ENCODE measurements at regions not wholly inside any gene's neighbourhood (a gene's known extent, or its start where the extent isn't known, plus 50 kb on each side); places are given as distances from the start of the nearest gene placed in this dataset.
A peak's percentile ranks its signal among the peaks of the same experiment; 100 is the strongest.

- Histone ChIP-seq H3K4me3 (no peak overlapping the region), H3K4me1 (no peaks in the 10 kb centered on the region), H3K36me3 (no peaks in the 10 kb centered on the region), H3K9me3 (no peaks in the 10 kb centered on the region), H3K27ac (peak overlapping the region in 3 of 5 donors; percentile 20 to 65 (median 39)), H3K27me3 (peaks cover 0 to 4% (median 0%) of the 10 kb centered on the region in 3 donors)
- intact Hi-C loops (cut with DNase I; ENCODE audit: low total_unique reads): no loop called here
- TF ChIP-seq POLR2A (IDR thresholded peaks at IDR 0.05): no peak
- TF ChIP-seq EP300 (IDR thresholded peaks at IDR 0.05): no peak
- TF ChIP-seq POLR2AphosphoS5 (IDR thresholded peaks at IDR 0.05): no peak
- TF ChIP-seq, protein P1, sequence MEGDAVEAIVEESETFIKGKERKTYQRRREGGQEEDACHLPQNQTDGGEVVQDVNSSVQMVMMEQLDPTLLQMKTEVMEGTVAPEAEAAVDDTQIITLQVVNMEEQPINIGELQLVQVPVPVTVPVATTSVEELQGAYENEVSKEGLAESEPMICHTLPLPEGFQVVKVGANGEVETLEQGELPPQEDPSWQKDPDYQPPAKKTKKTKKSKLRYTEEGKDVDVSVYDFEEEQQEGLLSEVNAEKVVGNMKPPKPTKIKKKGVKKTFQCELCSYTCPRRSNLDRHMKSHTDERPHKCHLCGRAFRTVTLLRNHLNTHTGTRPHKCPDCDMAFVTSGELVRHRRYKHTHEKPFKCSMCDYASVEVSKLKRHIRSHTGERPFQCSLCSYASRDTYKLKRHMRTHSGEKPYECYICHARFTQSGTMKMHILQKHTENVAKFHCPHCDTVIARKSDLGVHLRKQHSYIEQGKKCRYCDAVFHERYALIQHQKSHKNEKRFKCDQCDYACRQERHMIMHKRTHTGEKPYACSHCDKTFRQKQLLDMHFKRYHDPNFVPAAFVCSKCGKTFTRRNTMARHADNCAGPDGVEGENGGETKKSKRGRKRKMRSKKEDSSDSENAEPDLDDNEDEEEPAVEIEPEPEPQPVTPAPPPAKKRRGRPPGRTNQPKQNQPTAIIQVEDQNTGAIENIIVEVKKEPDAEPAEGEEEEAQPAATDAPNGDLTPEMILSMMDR (IDR thresholded peaks at IDR 0.05): no peak
- DNase-seq: peak in 1 of 2 donors; percentile 58
Observed at GRCh38 chrX:30951003-30951402, 61.9 kb upstream of the TAB3 start.

DNA sequence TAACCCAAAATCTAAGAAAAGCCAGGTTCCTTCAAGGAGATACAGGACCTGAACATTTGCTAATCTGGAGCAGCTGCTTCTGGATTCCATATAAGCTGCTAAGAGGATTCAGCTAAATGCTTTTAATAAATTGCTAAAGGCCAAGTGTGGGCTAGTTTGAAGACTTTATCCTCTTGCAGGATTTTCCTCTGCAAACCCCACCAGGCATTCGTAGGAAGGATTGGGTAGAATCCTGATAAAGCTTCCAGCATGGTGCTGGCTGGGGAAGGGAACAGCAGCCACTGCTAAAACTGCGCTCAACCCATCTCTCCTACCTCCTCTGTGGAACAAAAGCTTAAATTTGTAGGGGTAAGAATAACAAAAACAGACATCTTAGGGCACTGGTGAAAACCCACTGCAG is 61.3 kb upstream of the TAB3 start:
- no peak overlapping the region for H3K4me3 ChIP-seq
- intact Hi-C loops (cut with DNase I; ENCODE audit: low total_unique reads): no loop called here
- no peak for TF ChIP-seq POLR2AphosphoS5 (IDR thresholded peaks at IDR 0.05)
- no peak for TF ChIP-seq POLR2A (IDR thresholded peaks at IDR 0.05)
- no peaks in the 10 kb centered on the region for H3K36me3 ChIP-seq
- H3K27me3 ChIP-seq: peaks cover 0 to 4% (median 0%) of the 10 kb centered on the region in 3 donors
- 48 to 73% (median 63%) methylated on average over 2 of the region's 2 CpGs for WGBS, 5 donors
- no peaks in the 10 kb centered on the region for H3K4me1 ChIP-seq
- peak overlapping the region in 2 of 5 donors; percentile 20 to 39 for H3K27ac ChIP-seq
- DNase-seq: no peak
- no peaks in the 10 kb centered on the region for H3K9me3 ChIP-seq

DNA sequence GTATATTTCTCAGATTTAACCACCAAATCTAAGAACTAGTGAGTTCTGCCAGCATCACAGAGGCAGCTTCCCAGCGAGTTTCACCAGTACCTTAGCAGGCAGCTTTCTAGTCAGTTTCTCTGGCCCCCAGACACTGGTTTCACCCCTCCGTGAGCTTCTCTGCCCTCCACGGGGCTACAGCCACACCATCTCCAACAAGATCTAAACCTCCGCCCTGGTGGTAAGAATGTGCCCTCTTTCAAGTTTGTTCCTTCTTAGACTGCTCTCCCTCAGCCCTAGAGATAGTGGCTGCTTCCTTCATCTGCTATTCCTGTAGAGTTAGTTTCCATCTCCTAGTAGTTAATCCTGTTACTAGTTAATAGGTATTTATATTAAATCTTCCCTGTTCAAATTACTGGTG is 60.5 kb upstream of the TAB3 start:
- 44 to 69% (median 55%) methylated on average over 4 of the region's 4 CpGs for WGBS, 5 donors
- TF ChIP-seq EP300 (IDR thresholded peaks at IDR 0.05) (no peak), POLR2A (IDR thresholded peaks at IDR 0.05) (no peak), POLR2AphosphoS5 (IDR thresholded peaks at IDR 0.05) (no peak)
- TF ChIP-seq, protein P1 (IDR thresholded peaks at IDR 0.05): no peak

DNA sequence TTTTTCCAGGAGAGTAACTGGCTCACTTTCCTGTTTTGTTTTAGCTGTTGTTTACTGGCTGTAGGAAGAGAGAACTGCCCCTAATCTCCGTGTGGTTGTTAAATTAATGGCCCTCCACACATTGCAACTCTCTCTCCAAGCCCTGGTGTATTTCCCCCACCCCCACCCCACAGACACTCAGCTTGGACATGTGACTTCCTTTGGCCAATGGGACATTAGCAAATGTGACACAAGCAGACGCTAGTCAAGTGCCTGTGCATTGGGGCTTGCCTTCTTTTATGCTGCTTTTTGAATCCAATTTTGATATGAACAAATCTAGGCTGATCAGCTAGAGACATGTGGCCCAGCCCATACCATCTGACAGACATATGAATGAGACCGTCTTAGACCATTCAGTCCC is 59.6 kb upstream of the TAB3 start:
- no peak for TF ChIP-seq POLR2A (IDR thresholded peaks at IDR 0.05)
- no peak for TF ChIP-seq EP300 (IDR thresholded peaks at IDR 0.05)
- TF ChIP-seq, protein P1 (IDR thresholded peaks at IDR 0.05): no peak
- no peak for TF ChIP-seq POLR2AphosphoS5 (IDR thresholded peaks at IDR 0.05)
- intact Hi-C loops (cut with DNase I; ENCODE audit: low total_unique reads): no loop called here
- no peaks in the 10 kb centered on the region for H3K36me3 ChIP-seq

More for the DNA sequence above, 60.5 kb upstream of the TAB3 start:
- peaks cover 0 to 4% (median 0%) of the 10 kb centered on the region in 3 donors for H3K27me3 ChIP-seq
- H3K9me3 ChIP-seq: no peaks in the 10 kb centered on the region
- H3K27ac ChIP-seq: no peak overlapping the region
- intact Hi-C loops (cut with DNase I; ENCODE audit: low total_unique reads): no loop called here
- DNase-seq: no peak
- H3K4me3 ChIP-seq: no peak overlapping the region
- no peaks in the 10 kb centered on the region for H3K4me1 ChIP-seq
- H3K36me3 ChIP-seq: no peaks in the 10 kb centered on the region

DNA sequence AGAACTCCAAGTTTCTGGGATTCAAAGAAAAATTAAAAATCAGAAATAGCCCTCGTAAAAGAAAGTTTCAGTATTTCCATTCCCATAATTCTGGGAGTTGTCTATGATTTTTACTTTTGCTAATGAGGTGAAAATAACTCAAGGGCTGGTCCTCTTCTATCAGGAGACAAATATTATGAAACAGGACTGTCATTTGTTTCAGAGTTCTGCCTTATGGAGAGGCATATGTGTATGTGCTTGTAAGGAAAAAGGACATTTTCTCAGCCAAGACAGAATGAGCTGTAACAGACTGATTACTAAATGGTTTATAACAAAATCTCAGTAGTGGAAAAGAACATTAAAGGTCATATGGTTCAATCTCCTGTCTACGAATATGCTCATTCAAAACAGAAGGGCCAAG is 59.0 kb upstream of the TAB3 start:
- DNase-seq: no peak
- Histone ChIP-seq H3K36me3 (no peaks in the 10 kb centered on the region), H3K4me1 (peaks cover 0 to 3% (median 0%) of the 10 kb centered on the region in 4 donors), H3K9me3 (no peaks in the 10 kb centered on the region), H3K4me3 (no peak overlapping the region), H3K27ac (no peak overlapping the region), H3K27me3 (peaks cover 0 to 4% (median 0%) of the 10 kb centered on the region in 3 donors)
- 57 to 75% (median 69%) methylated on average over 2 of the region's 2 CpGs for WGBS, 5 donors
- TF ChIP-seq EP300 (IDR thresholded peaks at IDR 0.05) (no peak), POLR2A (IDR thresholded peaks at IDR 0.05) (no peak), POLR2AphosphoS5 (IDR thresholded peaks at IDR 0.05) (no peak)
- TF ChIP-seq, protein P1 (IDR thresholded peaks at IDR 0.05): no peak
- intact Hi-C loops (cut with DNase I; ENCODE audit: low total_unique reads): no loop called here

More for the DNA sequence above, 59.6 kb upstream of the TAB3 start:
- Histone ChIP-seq H3K27me3 (peaks cover 0 to 4% (median 0%) of the 10 kb centered on the region in 3 donors), H3K4me3 (no peak overlapping the region), H3K27ac (no peak overlapping the region), H3K4me1 (peaks cover 0 to 3% (median 0%) of the 10 kb centered on the region in 4 donors), H3K9me3 (no peaks in the 10 kb centered on the region)
- no peak for DNase-seq
- 58 to 75% (median 70%) methylated on average over 3 of the region's 3 CpGs for WGBS, 5 donors
